HEK293 (cell line): ENCODE measurements at regions not wholly inside any gene's neighbourhood (a gene's known extent, or its start where the extent isn't known, plus 50 kb on each side); places are given as distances from the start of the nearest gene placed in this dataset.

Experiments
- CTCF ChIA-PET: fragments of 350-600 bp; formaldehyde crosslinking; extraction: SDS; loops from one replicate; lab custom pipeline; 2021; ENCODE audit warnings: antibody characterized with exemption; lab: Yijun Ruan, JAX
- POLR2A ChIA-PET: fragments of 300-600 bp; formaldehyde crosslinking; extraction: SDS; loops from one replicate; lab custom pipeline; 2020; ENCODE audit warnings: antibody characterized with exemption, inconsistent platforms; lab: Yijun Ruan, JAX
- H3K27ac ChIP-seq: fragments of 200-500 bp; sonication (Bioruptor generic); 2 replicates; pipeline ENCODE4 v1.5.1; 2014; ENCODE audit warnings: low read depth, low read length, control low read depth, inconsistent platforms; ENCODE audit errors: extremely low read depth
- H3K36me3 ChIP-seq, 2 experiments: fragments of 200-500 bp in 1 of 2; sonication (Bioruptor generic) in 1 of 2; 1 replicate in 1 of 2; 2 replicates in 1 of 2; pipeline ENCODE4 v1.5.1; 2014 to 2017; ENCODE audit warnings: inconsistent platforms in 2 of 2, low read length in 2 of 2; ENCODE audit not compliant: control insufficient read depth in 2 of 2, insufficient read depth in 1 of 2
- H3K4me1 ChIP-seq: fragments of 200-500 bp; sonication (Bioruptor generic); 2 replicates; pipeline ENCODE4 v1.5.1; 2014; ENCODE audit warnings: mild to moderate bottlenecking, low read length, inconsistent platforms; ENCODE audit not compliant: control insufficient read depth, insufficient read depth
- H3K4me3 ChIP-seq: 2 replicates; pipeline ENCODE4 v1.5.1; 2011; ENCODE audit warnings: low read depth, mild to moderate bottlenecking, control low read depth, low read length, moderate library complexity
- H3K9me3 ChIP-seq: fragments of 200-500 bp; sonication (Bioruptor generic); 2 replicates; pipeline ENCODE4 v1.5.1; 2014; ENCODE audit warnings: low read depth, low read length, inconsistent platforms; ENCODE audit not compliant: control insufficient read depth, insufficient read depth
- GLI4 ChIP-seq: fragments of 450-650 bp; formaldehyde crosslinking; IDR thresholded peaks from 2 replicates; pipeline ENCODE4 v1.5.1; 2016; ENCODE audit warnings: missing biosample characterization, missing genetic modification characterization
- HOXA7 ChIP-seq: sonication (generic); formaldehyde crosslinking; IDR thresholded peaks from 2 replicates; pipeline ENCODE4 v1.8.1; 2022; ENCODE audit warnings: missing genetic modification reagents, borderline replicate concordance
- KLF16 ChIP-seq: fragments of 450-650 bp; formaldehyde crosslinking; IDR thresholded peaks from 2 replicates; pipeline ENCODE4 v1.5.1; 2017; ENCODE audit warnings: missing biosample characterization, missing genetic modification characterization
- MYNN ChIP-seq: fragments of 450-650 bp; formaldehyde crosslinking; IDR thresholded peaks from 2 replicates; pipeline ENCODE4 v1.5.1; 2016; ENCODE audit warnings: missing biosample characterization, missing genetic modification characterization, borderline replicate concordance
- PBX3 ChIP-seq: sonication (generic); formaldehyde crosslinking; IDR thresholded peaks from 2 replicates; pipeline ENCODE4 v1.8.1; 2022; ENCODE audit warnings: mild to moderate bottlenecking, moderate library complexity, missing genetic modification reagents
- ZBTB8A ChIP-seq: fragments of 450-650 bp; formaldehyde crosslinking; IDR thresholded peaks from 2 replicates; pipeline ENCODE4 v1.5.1; 2016; ENCODE audit warnings: missing biosample characterization, missing genetic modification characterization
- ZFP3 ChIP-seq: fragments of 450-650 bp; formaldehyde crosslinking; IDR thresholded peaks from 2 replicates; pipeline ENCODE4 v1.5.1; 2016; ENCODE audit warnings: low read depth, missing biosample characterization, missing genetic modification characterization
- ZNF114 ChIP-seq: fragments of 450-650 bp; formaldehyde crosslinking; IDR thresholded peaks from 2 replicates; pipeline ENCODE4 v1.5.0; 2017; ENCODE audit warnings: missing biosample characterization, missing genetic modification characterization
- ZNF169 ChIP-seq: fragments of 450-650 bp; formaldehyde crosslinking; IDR thresholded peaks from 2 replicates; pipeline ENCODE4 v1.5.1; 2016; ENCODE audit warnings: missing biosample characterization, missing genetic modification characterization
- ZNF184 ChIP-seq: fragments of 450-650 bp; IDR thresholded peaks from 2 replicates; pipeline ENCODE4 v1.5.1; 2018; ENCODE audit warnings: missing biosample characterization, mild to moderate bottlenecking, missing genetic modification characterization
- ZNF223 ChIP-seq: fragments of 450-650 bp; formaldehyde crosslinking; IDR thresholded peaks from 2 replicates; pipeline ENCODE4 v1.5.1; 2016; ENCODE audit warnings: missing biosample characterization, missing genetic modification characterization
- ZNF362 ChIP-seq: fragments of 450-650 bp; formaldehyde crosslinking; IDR thresholded peaks from 2 replicates; pipeline ENCODE4 v1.5.1; 2016; ENCODE audit warnings: missing biosample characterization, missing genetic modification characterization
- ZNF488 ChIP-seq: fragments of 450-650 bp; formaldehyde crosslinking; IDR thresholded peaks from 2 replicates; pipeline ENCODE4 v1.5.1; 2016; ENCODE audit warnings: missing biosample characterization, missing genetic modification characterization
- ZNF518A ChIP-seq: fragments of 450-650 bp; formaldehyde crosslinking; conservative IDR thresholded peaks from 2 replicates; pipeline ENCODE4 v1.5.1; 2016; ENCODE audit warnings: low read depth, missing biosample characterization, missing genetic modification characterization
- ZNF585B ChIP-seq: fragments of 450-650 bp; formaldehyde crosslinking; IDR thresholded peaks from 2 replicates; pipeline ENCODE4 v1.5.1; 2016; ENCODE audit warnings: missing biosample characterization, missing genetic modification characterization
- ZNF610 ChIP-seq: fragments of 450-650 bp; formaldehyde crosslinking; IDR thresholded peaks from 2 replicates; pipeline ENCODE4 v1.5.1; 2016; ENCODE audit warnings: missing biosample characterization, missing genetic modification characterization, borderline replicate concordance
- ZNF707 ChIP-seq: fragments of 450-650 bp; formaldehyde crosslinking; IDR thresholded peaks from 2 replicates; pipeline ENCODE4 v1.5.1; 2016; ENCODE audit warnings: missing biosample characterization, missing genetic modification characterization
- TF ChIP-seq, protein P1 (sequence below): fragments of 450-650 bp; formaldehyde crosslinking; IDR thresholded peaks from 2 replicates; pipeline ENCODE4 v1.5.1; 2016; ENCODE audit warnings: missing biosample characterization, missing genetic modification characterization

- TF ChIP-seq ZNF707 (tag by site-specific recombination) (no peak), ZNF488 (tag by site-specific recombination) (no peak)
These were observed 110.6 kb downstream of the GP2 start (continued) for GRCh38 chr16:20216591-20217217.

DNA sequence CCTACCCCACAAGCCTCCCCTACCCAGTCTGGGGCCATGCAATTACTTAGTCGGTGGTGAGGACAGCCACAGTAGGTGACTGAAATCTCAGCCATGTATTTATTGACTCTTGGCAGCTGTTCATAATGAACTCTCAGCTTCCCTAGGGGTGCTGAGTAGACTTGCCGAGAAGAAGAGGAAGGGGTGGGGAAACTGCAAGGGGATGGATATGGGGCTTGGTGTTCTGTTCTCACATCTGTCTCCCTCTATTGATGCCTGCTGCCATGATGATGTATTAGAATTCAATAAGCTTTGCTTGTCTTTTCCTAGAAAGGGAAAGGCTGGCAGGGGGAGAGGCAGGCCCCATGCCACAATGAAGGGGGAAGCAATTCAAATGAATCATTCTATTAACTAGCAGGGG, 112.9 kb downstream of the GP2 start:
- no peak for TF ChIP-seq KLF16 (tag by site-specific recombination)
- no peak for TF ChIP-seq ZNF114 (tag by site-specific recombination)
- TF ChIP-seq ZNF585B (tag by site-specific recombination): no peak
- TF ChIP-seq, protein P1, sequence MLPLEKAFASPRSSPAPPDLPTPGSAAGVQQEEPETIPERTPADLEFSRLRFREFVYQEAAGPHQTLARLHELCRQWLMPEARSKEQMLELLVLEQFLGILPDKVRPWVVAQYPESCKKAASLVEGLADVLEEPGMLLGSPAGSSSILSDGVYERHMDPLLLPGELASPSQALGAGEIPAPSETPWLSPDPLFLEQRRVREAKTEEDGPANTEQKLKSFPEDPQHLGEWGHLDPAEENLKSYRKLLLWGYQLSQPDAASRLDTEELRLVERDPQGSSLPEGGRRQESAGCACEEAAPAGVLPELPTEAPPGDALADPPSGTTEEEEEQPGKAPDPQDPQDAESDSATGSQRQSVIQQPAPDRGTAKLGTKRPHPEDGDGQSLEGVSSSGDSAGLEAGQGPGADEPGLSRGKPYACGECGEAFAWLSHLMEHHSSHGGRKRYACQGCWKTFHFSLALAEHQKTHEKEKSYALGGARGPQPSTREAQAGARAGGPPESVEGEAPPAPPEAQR (tag by site-specific recombination): no peak
- no peak for TF ChIP-seq HOXA7 (CRISPR knock-in tag)
- no peak for TF ChIP-seq ZNF518A
- TF ChIP-seq ZNF362 (tag by site-specific recombination): no peak
- TF ChIP-seq ZBTB8A (tag by site-specific recombination): no peak
- no peak for TF ChIP-seq ZNF223 (tag by site-specific recombination)
- TF ChIP-seq MYNN (tag by site-specific recombination): no peak
- TF ChIP-seq ZNF610 (tag by site-specific recombination): no peak
- no peak for TF ChIP-seq GLI4 (tag by site-specific recombination)
- no peak for TF ChIP-seq ZNF488 (tag by site-specific recombination)
- TF ChIP-seq ZNF184 (tag by site-specific recombination): no peak
- TF ChIP-seq ZFP3 (tag by site-specific recombination): no peak
- no peak for TF ChIP-seq PBX3 (CRISPR knock-in tag)
- no peak for TF ChIP-seq ZNF169 (tag by site-specific recombination)
- H3K27ac ChIP-seq: no peak overlapping the region
- H3K4me3 ChIP-seq: no peak overlapping the region
- no peaks in the 10 kb centered on the region for H3K9me3 ChIP-seq
- POLR2A ChIA-PET: no interaction called here
- H3K36me3 ChIP-seq: no peaks in the 10 kb centered on the region
- H3K4me1 ChIP-seq: no peaks in the 10 kb centered on the region
- CTCF ChIA-PET: interaction anchor here (1.2 kb wide), 1 partner anchor 169 kb away, joined by 3 read pairs; no protein-coding TSS in a partner anchor
